ENCODE measurements at regions not wholly inside any gene's neighbourhood (a gene's known extent, or its start where the extent isn't known, plus 50 kb on each side); places are given as distances from the start of the nearest gene placed in this dataset.

DNA sequence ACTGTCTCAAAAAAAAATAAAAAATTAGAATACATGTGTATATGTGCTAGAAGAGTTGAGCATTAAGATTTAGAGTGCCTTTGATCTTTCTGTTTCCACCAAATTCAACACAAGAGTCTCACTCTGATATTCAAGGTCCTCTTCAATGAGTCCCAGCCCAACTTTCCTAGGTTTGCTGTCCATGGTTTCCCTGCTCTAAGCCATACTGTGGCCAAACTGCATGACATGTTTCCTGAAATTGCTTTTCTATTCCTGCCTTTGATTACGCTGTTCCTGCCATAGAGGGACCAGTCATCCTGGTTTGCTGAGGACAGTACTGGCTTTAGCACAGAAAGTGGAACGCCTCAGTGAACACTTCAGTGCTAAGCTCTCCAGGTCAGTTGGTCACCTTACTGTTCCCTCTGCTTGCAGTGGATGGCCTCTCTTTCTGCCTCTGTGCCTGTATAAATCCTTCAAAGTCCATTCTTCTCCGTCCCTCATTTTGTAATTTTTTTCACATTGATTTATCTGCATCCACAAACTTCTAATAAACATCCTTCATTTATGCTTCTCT, 305.9 kb upstream of the PROX1 start:
- Histone ChIP-seq H3K4me1 (ENCODE audit: insufficient read depth, low read length, poor library complexity, severe bottlenecking) (no peaks in the 10 kb centered on the region), H3K36me3 (ENCODE audit: insufficient read depth, low read length) (no peaks in the 10 kb centered on the region), H3K9me3 (ENCODE audit: low read length) (no peaks in the 10 kb centered on the region), H2AFZ (ENCODE audit: low read length) (no peak overlapping the region), H3K4me3 (ENCODE audit: low read depth, low read length, poor library complexity, severe bottlenecking) (no peak overlapping the region), H4K20me1 (ENCODE audit: insufficient read depth, low read length) (no peaks in the 10 kb centered on the region), H3K27ac (ENCODE audit: low read depth, low read length, poor library complexity, severe bottlenecking) (no peak overlapping the region), H3K9me2 (ENCODE audit: insufficient read depth, low read length) (no peaks in the 10 kb centered on the region), H3K4me2 (ENCODE audit: low read length) (no peak overlapping the region), H3K79me2 (ENCODE audit: insufficient read depth, low read depth, low read length) (no peaks in the 10 kb centered on the region)
- BruUV-seq (replicated peaks): no TSS peak
- POLR2A ChIA-PET: no interaction called here
- DNase-seq (ENCODE audit: low spot score): no peak
- CTCF ChIA-PET (ENCODE audit: unreplicated experiment): no interaction called here
- no peak for TF ChIP-seq EZH2phosphoT487 (IDR thresholded peaks at IDR 0.05; ENCODE audit: borderline replicate concordance, low read depth, low read length)
- TF ChIP-seq, protein P1, sequence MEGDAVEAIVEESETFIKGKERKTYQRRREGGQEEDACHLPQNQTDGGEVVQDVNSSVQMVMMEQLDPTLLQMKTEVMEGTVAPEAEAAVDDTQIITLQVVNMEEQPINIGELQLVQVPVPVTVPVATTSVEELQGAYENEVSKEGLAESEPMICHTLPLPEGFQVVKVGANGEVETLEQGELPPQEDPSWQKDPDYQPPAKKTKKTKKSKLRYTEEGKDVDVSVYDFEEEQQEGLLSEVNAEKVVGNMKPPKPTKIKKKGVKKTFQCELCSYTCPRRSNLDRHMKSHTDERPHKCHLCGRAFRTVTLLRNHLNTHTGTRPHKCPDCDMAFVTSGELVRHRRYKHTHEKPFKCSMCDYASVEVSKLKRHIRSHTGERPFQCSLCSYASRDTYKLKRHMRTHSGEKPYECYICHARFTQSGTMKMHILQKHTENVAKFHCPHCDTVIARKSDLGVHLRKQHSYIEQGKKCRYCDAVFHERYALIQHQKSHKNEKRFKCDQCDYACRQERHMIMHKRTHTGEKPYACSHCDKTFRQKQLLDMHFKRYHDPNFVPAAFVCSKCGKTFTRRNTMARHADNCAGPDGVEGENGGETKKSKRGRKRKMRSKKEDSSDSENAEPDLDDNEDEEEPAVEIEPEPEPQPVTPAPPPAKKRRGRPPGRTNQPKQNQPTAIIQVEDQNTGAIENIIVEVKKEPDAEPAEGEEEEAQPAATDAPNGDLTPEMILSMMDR (conservative IDR thresholded peaks at IDR 0.05; ENCODE audit: low read length): no peak
- intact Hi-C loops (cut with micrococcal nuclease; ENCODE audit: unreplicated experiment): no loop called here

DNA sequence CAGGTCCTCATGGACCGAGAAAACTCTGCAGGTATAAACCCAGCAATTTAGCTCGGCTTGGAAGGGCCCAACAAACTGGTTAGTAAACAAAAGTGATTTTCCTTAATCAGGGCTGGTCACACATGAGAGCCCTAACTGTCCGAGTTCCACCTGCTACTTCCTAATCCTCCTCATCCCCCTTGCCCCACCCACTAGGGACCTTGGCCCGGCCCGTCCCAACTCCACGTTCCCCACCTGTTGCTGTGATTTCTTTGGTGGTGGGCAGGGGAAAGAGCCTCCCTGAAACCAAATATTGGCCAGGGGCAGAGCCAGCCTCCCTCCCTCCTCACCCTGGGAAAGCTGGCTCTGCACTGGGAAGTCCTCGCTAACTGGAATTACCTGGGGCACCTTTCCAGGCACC, 304.2 kb upstream of the PROX1 start:
- Histone ChIP-seq H3K9me2 (ENCODE audit: insufficient read depth, low read length) (no peaks in the 10 kb centered on the region), H3K4me3 (ENCODE audit: low read depth, low read length, poor library complexity, severe bottlenecking) (no peak overlapping the region), H3K27ac (ENCODE audit: low read depth, low read length, poor library complexity, severe bottlenecking) (no peak overlapping the region), H2AFZ (ENCODE audit: low read length) (no peak overlapping the region; the same call in 1 of the 2 replicates), H4K20me1 (ENCODE audit: insufficient read depth, low read length) (no peaks in the 10 kb centered on the region), H3K4me2 (ENCODE audit: low read length) (no peak overlapping the region), H3K4me1 (ENCODE audit: insufficient read depth, low read length, poor library complexity, severe bottlenecking) (no peaks in the 10 kb centered on the region), H3K79me2 (ENCODE audit: insufficient read depth, low read depth, low read length) (no peaks in the 10 kb centered on the region), H3K36me3 (ENCODE audit: insufficient read depth, low read length) (no peaks in the 10 kb centered on the region), H3K9me3 (ENCODE audit: low read length) (no peaks in the 10 kb centered on the region)
- BruUV-seq (replicated peaks): no TSS peak
- ChIA-PET POLR2A (no interaction called here), CTCF (ENCODE audit: unreplicated experiment) (no interaction called here)
- intact Hi-C loops (cut with micrococcal nuclease; ENCODE audit: unreplicated experiment): no loop called here
- TF ChIP-seq EZH2phosphoT487 (IDR thresholded peaks at IDR 0.05; ENCODE audit: borderline replicate concordance, low read depth, low read length): no peak
- TF ChIP-seq, protein P1 (conservative IDR thresholded peaks at IDR 0.05; ENCODE audit: low read length): no peak
- DNase-seq (ENCODE audit: low spot score): no peak

DNA sequence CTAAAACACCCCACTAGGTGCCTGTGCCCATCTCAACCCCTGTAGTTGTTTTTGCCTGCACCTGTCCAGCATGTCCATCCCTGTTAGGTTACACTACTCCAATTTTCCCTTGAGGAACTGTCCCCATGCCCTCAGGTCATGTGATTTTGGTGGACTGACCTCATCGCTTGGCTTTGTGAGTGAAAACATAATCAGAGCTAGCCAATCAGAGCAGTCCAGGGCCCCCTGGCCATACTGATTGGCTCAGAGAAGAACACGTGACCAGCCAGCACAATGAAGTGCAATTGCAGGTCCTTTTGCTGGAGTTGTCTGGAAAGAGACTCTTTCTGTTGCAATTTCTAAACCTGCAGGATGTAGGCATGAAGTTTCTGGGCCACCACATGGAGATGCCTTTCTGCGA, 303.3 kb upstream of the PROX1 start:
- H3K27ac ChIP-seq (ENCODE audit: low read depth, low read length, poor library complexity, severe bottlenecking): no peak overlapping the region
- H3K79me2 ChIP-seq (ENCODE audit: insufficient read depth, low read depth, low read length): no peaks in the 10 kb centered on the region
- intact Hi-C loops (cut with micrococcal nuclease; ENCODE audit: unreplicated experiment): no loop called here
- H3K36me3 ChIP-seq (ENCODE audit: insufficient read depth, low read length): no peaks in the 10 kb centered on the region
- no peaks in the 10 kb centered on the region for H3K9me2 ChIP-seq (ENCODE audit: insufficient read depth, low read length)
- no peak overlapping the region for H2AFZ ChIP-seq (ENCODE audit: low read length)
- BruUV-seq (replicated peaks): no TSS peak
- POLR2A ChIA-PET: no interaction called here
- DNase-seq (ENCODE audit: low spot score): no peak
- no peaks in the 10 kb centered on the region for H3K4me1 ChIP-seq (ENCODE audit: insufficient read depth, low read length, poor library complexity, severe bottlenecking)
- TF ChIP-seq EZH2phosphoT487 (IDR thresholded peaks at IDR 0.05; ENCODE audit: borderline replicate concordance, low read depth, low read length): no peak
- TF ChIP-seq, protein P1 (conservative IDR thresholded peaks at IDR 0.05; ENCODE audit: low read length): no peak
- no peak overlapping the region for H3K4me2 ChIP-seq (ENCODE audit: low read length)
- H3K4me3 ChIP-seq (ENCODE audit: low read depth, low read length, poor library complexity, severe bottlenecking): no peak overlapping the region
- H4K20me1 ChIP-seq (ENCODE audit: insufficient read depth, low read length): no peaks in the 10 kb centered on the region
- CTCF ChIA-PET (ENCODE audit: unreplicated experiment): no interaction called here
- H3K9me3 ChIP-seq (ENCODE audit: low read length): no peaks in the 10 kb centered on the region
